ENCODE measurements at regions not wholly inside any gene's neighbourhood (a gene's known extent, or its start where the extent isn't known, plus 50 kb on each side); places are given as distances from the start of the nearest gene placed in this dataset.

- H3K9me2 ChIP-seq (ENCODE audit: insufficient read depth) = no peaks in the 10 kb centered on the region
- TF ChIP-seq EZH2phosphoT487 (IDR thresholded peaks at IDR 0.05; ENCODE audit: insufficient read depth, low read depth) = no peak
- no peak for TF ChIP-seq EZH2 (IDR thresholded peaks at IDR 0.05; ENCODE audit: insufficient read depth, poor library complexity, severe bottlenecking)
- DNase-seq = no peak
- H3K4me3 ChIP-seq = no peak overlapping the region
- no peak overlapping the region for H3K9ac ChIP-seq
- no peak overlapping the region for H3K4me2 ChIP-seq (ENCODE audit: unreplicated experiment)
- no peak overlapping the region for H2AFZ ChIP-seq
- in situ Hi-C loops (cut with MboI) = no loop called here
- no peaks in the 10 kb centered on the region for H3K79me2 ChIP-seq (ENCODE audit: insufficient read depth)
- no peaks in the 10 kb centered on the region for H3K27me3 ChIP-seq (replicated peaks; ENCODE audit: insufficient read depth)
- no peaks in the 10 kb centered on the region for H3K9me3 ChIP-seq (ENCODE audit: low read depth)
- peaks cover 12% of the 10 kb centered on the region for H3K4me1 ChIP-seq (ENCODE audit: insufficient read depth)
- no peak overlapping the region for H3K27ac ChIP-seq
- 96% methylated on average over 6 of the region's 6 CpGs for WGBS, 2 experiments (ENCODE audit: low coverage in 1 of 2, low lambda C conversion rate in 2 of 2, missing lambda C conversion rate in 2 of 2)
- H3K36me3 ChIP-seq (ENCODE audit: low read depth) = no peaks in the 10 kb centered on the region
- H4K20me1 ChIP-seq (ENCODE audit: insufficient read depth) = no peaks in the 10 kb centered on the region
- H3F3A ChIP-seq (ENCODE audit: insufficient read depth) = 0 out of 2 replicates have a peak, but pooled peaks cover 6% of the 10 kb centered on the region
Measured at GRCh38 chr2:8413589-8414135, 268.2 kb upstream of the ID2 start.

DNA sequence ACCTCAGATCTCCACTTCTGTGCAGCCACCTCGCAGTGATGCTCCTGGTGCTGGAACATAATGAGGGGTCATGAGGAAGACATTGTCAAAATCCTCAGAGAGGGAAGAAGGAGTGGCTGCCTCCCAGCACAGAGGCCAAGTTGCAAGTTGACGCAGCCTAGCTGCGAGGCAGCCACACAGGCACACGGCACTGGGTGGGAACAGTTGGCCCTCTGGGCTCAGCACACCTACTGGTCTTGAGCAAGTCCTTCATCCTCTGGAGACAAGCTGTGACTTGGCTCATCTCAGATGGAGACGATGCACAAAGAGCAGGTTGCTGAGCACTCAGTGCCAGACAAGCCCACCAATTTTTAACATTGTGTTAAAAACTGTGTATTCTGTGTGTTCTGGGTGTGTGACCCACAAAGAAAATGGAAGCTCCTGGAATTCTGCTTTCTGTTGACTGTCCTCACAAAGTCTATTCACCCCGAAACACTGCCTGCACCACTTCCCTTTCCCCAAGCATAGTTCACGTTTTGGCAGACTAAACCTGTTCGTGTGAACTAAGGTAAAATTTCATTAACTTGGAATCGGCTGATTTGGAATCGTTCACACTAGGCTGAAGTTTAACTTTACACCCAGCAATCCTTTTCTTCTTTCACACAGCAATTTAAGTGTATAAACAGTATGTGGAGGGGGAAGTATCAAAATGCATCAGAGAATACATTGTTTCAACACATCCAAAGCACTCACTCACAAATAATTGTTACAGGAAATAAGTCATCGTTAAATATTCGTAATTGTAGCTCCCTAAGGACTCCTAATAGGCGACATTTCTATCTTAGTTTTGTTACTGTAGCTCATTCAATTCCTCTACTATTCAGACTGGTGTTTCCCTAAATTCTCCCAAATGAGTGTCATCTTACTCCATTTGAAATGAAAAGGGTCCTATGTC, 266.6 kb upstream of the ID2 start:
- Histone ChIP-seq H3K9me3 (ENCODE audit: low read depth) (no peaks in the 10 kb centered on the region), H2AFZ (no peak overlapping the region), H3K9ac (no peak overlapping the region), H3K36me3 (ENCODE audit: low read depth) (no peaks in the 10 kb centered on the region), H4K20me1 (ENCODE audit: insufficient read depth) (no peaks in the 10 kb centered on the region), H3K79me2 (ENCODE audit: insufficient read depth) (no peaks in the 10 kb centered on the region), H3K27ac (no peak overlapping the region), H3K27me3 (replicated peaks; ENCODE audit: insufficient read depth) (no peaks in the 10 kb centered on the region), H3K4me2 (ENCODE audit: unreplicated experiment) (no peak overlapping the region), H3F3A (ENCODE audit: insufficient read depth) (0 out of 2 replicates have a peak, but pooled peaks cover 6% of the 10 kb centered on the region), H3K4me3 (no peak overlapping the region), H3K4me1 (ENCODE audit: insufficient read depth) (peaks cover 12% of the 10 kb centered on the region), H3K9me2 (ENCODE audit: insufficient read depth) (no peaks in the 10 kb centered on the region)
- in situ Hi-C loops (cut with MboI) = no loop called here
- DNase-seq = no peak
- WGBS, 2 experiments (ENCODE audit: low coverage in 1 of 2, low lambda C conversion rate in 2 of 2, missing lambda C conversion rate in 2 of 2) = 87 to 91% methylated on average over 13 of the region's 13 CpGs
- TF ChIP-seq EZH2 (IDR thresholded peaks at IDR 0.05; ENCODE audit: insufficient read depth, poor library complexity, severe bottlenecking) (no peak), EZH2phosphoT487 (IDR thresholded peaks at IDR 0.05; ENCODE audit: insufficient read depth, low read depth) (no peak)

GRCh38 chr2:8416001-8416571, 265.8 kb upstream of the ID2 start:
- TF ChIP-seq EZH2phosphoT487 (IDR thresholded peaks at IDR 0.05; ENCODE audit: insufficient read depth, low read depth) (no peak), EZH2 (IDR thresholded peaks at IDR 0.05; ENCODE audit: insufficient read depth, poor library complexity, severe bottlenecking) (no peak)
- in situ Hi-C loops (cut with MboI) = no loop called here
- no peaks in the 10 kb centered on the region for H4K20me1 ChIP-seq (ENCODE audit: insufficient read depth)

More at GRCh38 chr2:8416001-8416571, 265.8 kb upstream of the ID2 start:
- Histone ChIP-seq H3K9ac (no peak overlapping the region), H3K9me3 (ENCODE audit: low read depth) (no peaks in the 10 kb centered on the region), H3K27me3 (replicated peaks; ENCODE audit: insufficient read depth) (no peaks in the 10 kb centered on the region), H3F3A (ENCODE audit: insufficient read depth) (0 out of 2 replicates have a peak, but pooled peaks cover 6% of the 10 kb centered on the region), H3K36me3 (ENCODE audit: low read depth) (no peaks in the 10 kb centered on the region), H3K27ac (no peak overlapping the region), H3K9me2 (ENCODE audit: insufficient read depth) (no peaks in the 10 kb centered on the region), H3K79me2 (ENCODE audit: insufficient read depth) (no peaks in the 10 kb centered on the region), H3K4me3 (no peak overlapping the region), H3K4me1 (ENCODE audit: insufficient read depth) (peaks cover 12% of the 10 kb centered on the region), H3K4me2 (ENCODE audit: unreplicated experiment) (no peak overlapping the region), H2AFZ (no peak overlapping the region)
- no peak for DNase-seq
- WGBS, 2 experiments (ENCODE audit: low coverage in 1 of 2, low lambda C conversion rate in 2 of 2, missing lambda C conversion rate in 2 of 2) = 96 to 97% methylated on average over 6 of the region's 6 CpGs

Data from GM23248 (cell line).